Fibroblast of lung (primary cell): ENCODE measurements at regions not wholly inside any gene's neighbourhood (a gene's known extent, or its start where the extent isn't known, plus 50 kb on each side); places are given as distances from the start of the nearest gene placed in this dataset.

Source experiments
- DNase-seq, 2 donors: peaks; one replicate each; pipeline versions ENCODE4 v3.0.0 to v3.0.0-alpha.2; 2010; ENCODE audit warnings: low read depth in 2 of 2
- H2AFZ ChIP-seq: 2 replicates; pipeline ENCODE4 v1.5.1; 2012; ENCODE audit warnings: low read length, control low read depth, inconsistent platforms
- H3K27ac ChIP-seq: 2 replicates; pipeline ENCODE4 v1.5.1; 2011; ENCODE audit warnings: low read length, control low read depth; ENCODE audit not compliant: insufficient read depth
- H3K27me3 ChIP-seq: 2 replicates; pipeline ENCODE4 v1.5.1; 2011; ENCODE audit warnings: mild to moderate bottlenecking, low read length; ENCODE audit not compliant: control insufficient read depth, insufficient read depth
- H3K36me3 ChIP-seq: 2 replicates; pipeline ENCODE4 v1.5.1; 2011; ENCODE audit warnings: low read length; ENCODE audit not compliant: control insufficient read depth, insufficient read depth
- H3K4me1 ChIP-seq: 2 replicates; pipeline ENCODE4 v1.5.1; 2011; ENCODE audit warnings: low read length; ENCODE audit not compliant: control insufficient read depth, insufficient read depth; ENCODE audit errors: extremely low read depth
- H3K4me2 ChIP-seq: 2 replicates; pipeline ENCODE4 v1.5.1; 2011; ENCODE audit warnings: low read length, control low read depth; ENCODE audit not compliant: insufficient read depth; ENCODE audit errors: extremely low read depth
- H3K4me3 ChIP-seq, 4 experiments: fragments of 200-600 bp in 1 of 4; sonication (generic) in 1 of 4; replicated peaks in 1 of 4; 2 replicates each; pipeline ENCODE4 v1.5.1; 2011 to 2016; ENCODE audit warnings: low read length in 4 of 4, low read depth in 3 of 4, mild to moderate bottlenecking in 3 of 4, control low read depth in 2 of 4, inconsistent platforms in 1 of 4, mixed read lengths in 1 of 4; ENCODE audit not compliant: insufficient read depth in 1 of 4; ENCODE audit errors: control extremely low read depth in 1 of 4
- H3K79me2 ChIP-seq: 2 replicates; pipeline ENCODE4 v1.5.1; 2012; ENCODE audit warnings: mild to moderate bottlenecking, low read length, inconsistent platforms; ENCODE audit not compliant: control insufficient read depth, insufficient read depth
- H3K9ac ChIP-seq: 2 replicates; pipeline ENCODE4 v1.5.1; 2011; ENCODE audit warnings: mild to moderate bottlenecking, low read length, control low read depth; ENCODE audit not compliant: insufficient read depth
- H3K9me3 ChIP-seq: 2 replicates; pipeline ENCODE4 v1.5.1; 2012; ENCODE audit warnings: low read depth, low read length; ENCODE audit not compliant: control insufficient read depth, insufficient read depth
- H4K20me1 ChIP-seq: 2 replicates; pipeline ENCODE4 v1.5.1; 2011; ENCODE audit warnings: low read length; ENCODE audit not compliant: control insufficient read depth, insufficient read depth; ENCODE audit errors: extremely low read depth
- CTCF ChIP-seq, 2 donors: IDR thresholded peaks in 1 of 2; conservative IDR thresholded peaks in 1 of 2; 1 replicate in 1 of 2; 2 replicates in 1 of 2; pipeline ENCODE4 v1.5.1; 2011 to 2012; ENCODE audit warnings: low read length in 2 of 2, control low read depth in 1 of 2, inconsistent platforms in 1 of 2, low read depth in 1 of 2, mild to moderate bottlenecking in 1 of 2
- EZH2 ChIP-seq: IDR thresholded peaks from 2 replicates; pipeline ENCODE4 v1.5.1; 2012; ENCODE audit warnings: low read length, control low read depth, mild to moderate bottlenecking; ENCODE audit errors: missing control alignments

- no peak for DNase-seq
- Histone ChIP-seq H4K20me1 (no peaks in the 10 kb centered on the region), H3K79me2 (no peaks in the 10 kb centered on the region), H3K4me1 (no peaks in the 10 kb centered on the region), H2AFZ (no peak overlapping the region), H3K36me3 (no peaks in the 10 kb centered on the region), H3K4me2 (no peak overlapping the region), H3K9ac (no peak overlapping the region), H3K4me3 (no peak overlapping the region), H3K27ac (no peak overlapping the region), H3K9me3 (no peaks in the 10 kb centered on the region), H3K27me3 (no peaks in the 10 kb centered on the region)
- TF ChIP-seq CTCF (conservative IDR thresholded peaks at IDR 0.05 in 1 of 2, IDR thresholded peaks at IDR 0.05 in 1 of 2; ENCODE audit: low read depth in 1 of 2, low read length in 2 of 2) (no peak), EZH2 (no peak)
Observed at GRCh38 chr16:50946098-50946497, 204.2 kb downstream of the CYLD start.

GRCh38 chr16:50945171-50945570 is 203.3 kb downstream of the CYLD start:
- H3K9ac ChIP-seq = no peak overlapping the region
- H3K36me3 ChIP-seq = no peaks in the 10 kb centered on the region
- no peak overlapping the region for H2AFZ ChIP-seq
- TF ChIP-seq EZH2 (no peak), CTCF (conservative IDR thresholded peaks at IDR 0.05 in 1 of 2, IDR thresholded peaks at IDR 0.05 in 1 of 2; ENCODE audit: low read depth in 1 of 2, low read length in 2 of 2) (no peak)
- H3K27me3 ChIP-seq = no peaks in the 10 kb centered on the region
- H3K4me1 ChIP-seq = no peaks in the 10 kb centered on the region
- no peaks in the 10 kb centered on the region for H3K79me2 ChIP-seq
- no peak for DNase-seq
- no peak overlapping the region for H3K4me3 ChIP-seq
- no peaks in the 10 kb centered on the region for H4K20me1 ChIP-seq
- H3K9me3 ChIP-seq = no peaks in the 10 kb centered on the region
- no peak overlapping the region for H3K27ac ChIP-seq
- no peak overlapping the region for H3K4me2 ChIP-seq

- no peak for TF ChIP-seq CTCF (conservative IDR thresholded peaks at IDR 0.05 in 1 of 2, IDR thresholded peaks at IDR 0.05 in 1 of 2; ENCODE audit: low read depth in 1 of 2, low read length in 2 of 2)
- TF ChIP-seq EZH2 = no peak
- Histone ChIP-seq H3K27ac (no peak overlapping the region), H3K79me2 (no peaks in the 10 kb centered on the region), H2AFZ (no peak overlapping the region), H3K4me2 (no peak overlapping the region), H3K4me3 (no peak overlapping the region), H3K36me3 (no peaks in the 10 kb centered on the region), H4K20me1 (no peaks in the 10 kb centered on the region), H3K9ac (no peak overlapping the region), H3K27me3 (no peaks in the 10 kb centered on the region), H3K4me1 (no peaks in the 10 kb centered on the region), H3K9me3 (no peaks in the 10 kb centered on the region)
- no peak for DNase-seq
Observed at GRCh38 chr16:50944436-50944835, 202.6 kb downstream of the CYLD start.
